Activated T-helper 2 cell treated with anti-CD3 and anti-CD28 coated beads, Interferon-gamma antibody, Interleukin-2, Interleukin-4, amounts not matched to agents 10 μg/mL and 5 μg/mL and 100 μg/mL, durations not matched to agents 14 hours and 24 hours and 36 hours (primary cell): ENCODE measurements at regions not wholly inside any gene's neighbourhood (a gene's known extent, or its start where the extent isn't known, plus 50 kb on each side); places are given as distances from the start of the nearest gene placed in this dataset.

ENCODE experiments used
- DNase-seq: peaks from one replicate; pipeline ENCODE4 v3.0.0; 2021; ENCODE audit warnings: low spot score
- H3K27ac Mint-ChIP-seq: one replicate; pipeline ENCODE4 v1.8.0; 2021; ENCODE audit warnings: mixed read lengths
- H3K27me3 Mint-ChIP-seq: one replicate; pipeline ENCODE4 v1.8.0; 2021; ENCODE audit warnings: low read depth, mixed read lengths
- H3K36me3 Mint-ChIP-seq: one replicate; pipeline ENCODE4 v1.8.0; 2021; ENCODE audit warnings: low read depth, mixed read lengths
- H3K4me1 Mint-ChIP-seq: one replicate; pipeline ENCODE4 v1.8.0; 2021; ENCODE audit warnings: low read depth, mixed read lengths
- H3K4me3 Mint-ChIP-seq: one replicate; pipeline ENCODE4 v1.8.0; 2021; ENCODE audit warnings: low read depth, mild to moderate bottlenecking, moderate library complexity, mixed read lengths
- H3K9me3 Mint-ChIP-seq: one replicate; pipeline ENCODE4 v1.8.0; 2021; ENCODE audit warnings: mixed read lengths
- intact Hi-C: fragments of 100-400 bp; cut with micrococcal nuclease; formaldehyde crosslinking; loops from one replicate; pipeline ENCODE4 v1.15.1; 2023

GRCh38 chr1:97010566-97011264 lies 289.1 kb downstream of the PTBP2 start:
- no peak overlapping the region for H3K27ac Mint-ChIP-seq
- no peaks in the 10 kb centered on the region for H3K36me3 Mint-ChIP-seq
- no peak for DNase-seq
- no peaks in the 10 kb centered on the region for H3K27me3 Mint-ChIP-seq
- intact Hi-C loops, result no loop called here
- H3K4me1 Mint-ChIP-seq, result no peaks in the 10 kb centered on the region
- no peaks in the 10 kb centered on the region for H3K9me3 Mint-ChIP-seq
- no peak overlapping the region for H3K4me3 Mint-ChIP-seq

- Mint-ChIP-seq H3K27me3 (no peaks in the 10 kb centered on the region), H3K36me3 (no peaks in the 10 kb centered on the region), H3K9me3 (no peaks in the 10 kb centered on the region), H3K27ac (no peak overlapping the region), H3K4me1 (no peaks in the 10 kb centered on the region), H3K4me3 (no peak overlapping the region)
- no peak for DNase-seq
- intact Hi-C loops, result no loop called here
Observed at GRCh38 chr1:97013136-97013535, 291.6 kb downstream of the PTBP2 start.

- Mint-ChIP-seq H3K4me1 (no peaks in the 10 kb centered on the region), H3K27ac (no peak overlapping the region), H3K36me3 (no peaks in the 10 kb centered on the region), H3K4me3 (no peak overlapping the region), H3K9me3 (no peaks in the 10 kb centered on the region), H3K27me3 (no peaks in the 10 kb centered on the region)
- DNase-seq, result no peak
- intact Hi-C loops, result no loop called here
Observed at GRCh38 chr1:97013941-97014340, 292.4 kb downstream of the PTBP2 start.

- Mint-ChIP-seq H3K4me1 (no peaks in the 10 kb centered on the region), H3K27ac (no peak overlapping the region), H3K36me3 (no peaks in the 10 kb centered on the region), H3K9me3 (no peaks in the 10 kb centered on the region), H3K4me3 (no peak overlapping the region), H3K27me3 (no peaks in the 10 kb centered on the region)
- intact Hi-C loops, result no loop called here
- no peak for DNase-seq
Observed at GRCh38 chr1:97014426-97014825, 292.8 kb downstream of the PTBP2 start.

GRCh38 chr1:97017895-97018294 lies 296.3 kb downstream of the PTBP2 start:
- no peaks in the 10 kb centered on the region for H3K36me3 Mint-ChIP-seq
- no peaks in the 10 kb centered on the region for H3K9me3 Mint-ChIP-seq
- no peak overlapping the region for H3K27ac Mint-ChIP-seq
- no peaks in the 10 kb centered on the region for H3K27me3 Mint-ChIP-seq
- no peak overlapping the region for H3K4me3 Mint-ChIP-seq
- DNase-seq, result no peak
- H3K4me1 Mint-ChIP-seq, result no peaks in the 10 kb centered on the region
- intact Hi-C loops, result no loop called here
